GM19467 (cell line): ENCODE measurements at regions not wholly inside any gene's neighbourhood (a gene's known extent, or its start where the extent isn't known, plus 50 kb on each side); places are given as distances from the start of the nearest gene placed in this dataset.
"Not testable (repeated sequence)": the region's sequence is repeated elsewhere in the genome, so short reads cannot be mapped to it uniquely, and the experiment has no call there.

Experiments
- ATAC-seq: cut with Tn5 transposase; IDR thresholded peaks from one replicate; pipeline ENCODE4 v1.9.1; 2021; ENCODE audit warnings: mild to moderate bottlenecking, moderate library complexity; ENCODE audit not compliant: unreplicated experiment

GRCh38 chr20:52332649-52333250 lies 141.2 kb upstream of the ZFP64 start:
- no peak for ATAC-seq

GRCh38 chr20:52332230-52332629 lies 140.7 kb upstream of the ZFP64 start:
- ATAC-seq: no peak

- ATAC-seq: no peak
Measured at GRCh38 chr20:52331655-52332054, 140.1 kb upstream of the ZFP64 start.

GRCh38 chr20:52321396-52321795 lies 129.8 kb upstream of the ZFP64 start:
- ATAC-seq: no peak

GRCh38 chr20:52318651-52319050 lies 127.1 kb upstream of the ZFP64 start:
- ATAC-seq: no peak

GRCh38 chr20:52313341-52313963 lies 121.9 kb upstream of the ZFP64 start:
- ATAC-seq: no peak

GRCh38 chr20:52312132-52312729 lies 120.7 kb upstream of the ZFP64 start:
- no peak for ATAC-seq

- ATAC-seq: no peak
Measured at GRCh38 chr20:52311209-52311794, 119.7 kb upstream of the ZFP64 start.

GRCh38 chr20:52309181-52309580 lies 117.6 kb upstream of the ZFP64 start:
- no peak for ATAC-seq

- no peak for ATAC-seq
Measured at GRCh38 chr20:52306477-52306876, 114.9 kb upstream of the ZFP64 start.

- ATAC-seq: no peak
Measured at GRCh38 chr20:52305858-52306257, 114.3 kb upstream of the ZFP64 start.

- no peak for ATAC-seq
Measured at GRCh38 chr20:52305024-52305645, 113.6 kb upstream of the ZFP64 start.

GRCh38 chr20:52303281-52303950 lies 111.8 kb upstream of the ZFP64 start:
- no peak for ATAC-seq

- ATAC-seq: no peak
Measured at GRCh38 chr20:52302736-52303135, 111.2 kb upstream of the ZFP64 start.

- ATAC-seq: not testable (repeated sequence)
Measured at GRCh38 chr20:52302051-52302450, 110.5 kb upstream of the ZFP64 start.

GRCh38 chr20:52295556-52295955 lies 104.0 kb upstream of the ZFP64 start:
- ATAC-seq: no peak

GRCh38 chr20:52294106-52294628 lies 102.6 kb upstream of the ZFP64 start:
- ATAC-seq: no peak

- no peak for ATAC-seq
Measured at GRCh38 chr20:52291109-52291508, 99.5 kb upstream of the ZFP64 start.

GRCh38 chr20:52290569-52290968 lies 99.0 kb upstream of the ZFP64 start:
- ATAC-seq: no peak

GRCh38 chr20:52289956-52290565 lies 98.5 kb upstream of the ZFP64 start:
- no peak for ATAC-seq
